ENCODE measurements at regions not wholly inside any gene's neighbourhood (a gene's known extent, or its start where the extent isn't known, plus 50 kb on each side); places are given as distances from the start of the nearest gene placed in this dataset.

GRCh38 chr13:106802917-106803316 is 235.0 kb upstream of the ARGLU1 start:
- H3K27ac ChIP-seq (ENCODE audit: low read depth, low read length): no peak overlapping the region
- 83 to 87% (median 85%) methylated on average over 6 of the region's 6 CpGs for WGBS, 3 donors

GRCh38 chr13:106799781-106800335 is 231.9 kb upstream of the ARGLU1 start:
- no peak overlapping the region for H3K27ac ChIP-seq (ENCODE audit: low read depth, low read length)
- WGBS, 3 donors: 71 to 73% (median 72%) methylated on average over 10 of the region's 10 CpGs

GRCh38 chr13:106797081-106797640 is 229.2 kb upstream of the ARGLU1 start:
- WGBS, 3 donors: 63 to 93% (median 88%) methylated on average over 9 of the region's 9 CpGs
- H3K27ac ChIP-seq (ENCODE audit: low read depth, low read length): no peak overlapping the region

GRCh38 chr13:106796280-106797047 is 228.5 kb upstream of the ARGLU1 start:
- 28 to 44% (median 43%) methylated on average over 16 of the region's 16 CpGs for WGBS, 3 donors
- H3K27ac ChIP-seq (ENCODE audit: low read depth, low read length): no peak overlapping the region

GRCh38 chr13:106795847-106796246 is 227.9 kb upstream of the ARGLU1 start:
- 38 to 47% (median 42%) methylated on average over 9 of the region's 9 CpGs for WGBS, 3 donors
- H3K27ac ChIP-seq (ENCODE audit: low read depth, low read length): no peak overlapping the region

GRCh38 chr13:106794117-106794516 is 226.2 kb upstream of the ARGLU1 start:
- no peak overlapping the region for H3K27ac ChIP-seq (ENCODE audit: low read depth, low read length)
- WGBS, 3 donors: 65 to 86% (median 81%) methylated on average over 4 of the region's 4 CpGs

- H3K27ac ChIP-seq (ENCODE audit: low read depth, low read length): no peak overlapping the region
Observed at GRCh38 chr13:106789911-106790310, 222.0 kb upstream of the ARGLU1 start.

GRCh38 chr13:106786006-106786563 is 218.1 kb upstream of the ARGLU1 start:
- H3K27ac ChIP-seq (ENCODE audit: low read depth, low read length): no peak overlapping the region
- 24 to 83% (median 41%) methylated on average over 5 of the region's 5 CpGs for WGBS, 3 donors

GRCh38 chr13:106774621-106775020 is 206.7 kb upstream of the ARGLU1 start:
- 86 to 98% (median 97%) methylated on average over 1 of the region's 1 CpG for WGBS, 3 donors
- no peak overlapping the region for H3K27ac ChIP-seq (ENCODE audit: low read depth, low read length)

GRCh38 chr13:106772006-106772601 is 204.2 kb upstream of the ARGLU1 start:
- no peak overlapping the region for H3K27ac ChIP-seq (ENCODE audit: low read depth, low read length)
- WGBS, 3 donors: 48 to 54% (median 50%) methylated on average over 6 of the region's 6 CpGs

GRCh38 chr13:106768991-106769390 is 201.1 kb upstream of the ARGLU1 start:
- H3K27ac ChIP-seq (ENCODE audit: low read depth, low read length): no peak overlapping the region
- 71 to 90% (median 81%) methylated on average over 3 of the region's 3 CpGs for WGBS, 3 donors

- H3K27ac ChIP-seq (ENCODE audit: low read depth, low read length): no peak overlapping the region
- WGBS, 3 donors: 85 to 86% (median 85%) methylated on average over 3 of the region's 3 CpGs
Observed at GRCh38 chr13:106762708-106763107, 194.8 kb upstream of the ARGLU1 start.

GRCh38 chr13:106756446-106756845 is 188.5 kb upstream of the ARGLU1 start:
- 52 to 67% (median 60%) methylated on average over 8 of the region's 8 CpGs for WGBS, 3 donors
- no peak overlapping the region for H3K27ac ChIP-seq (ENCODE audit: low read depth, low read length)

GRCh38 chr13:106755542-106755941 is 187.6 kb upstream of the ARGLU1 start:
- no peak overlapping the region for H3K27ac ChIP-seq (ENCODE audit: low read depth, low read length)
- WGBS, 3 donors: 72 to 85% (median 82%) methylated on average over 9 of the region's 9 CpGs

- 17 to 22% (median 21%) methylated on average over 6 of the region's 6 CpGs for WGBS, 3 donors
- no peak overlapping the region for H3K27ac ChIP-seq (ENCODE audit: low read depth, low read length)
Observed at GRCh38 chr13:106753251-106753650, 185.3 kb upstream of the ARGLU1 start.

- WGBS, 3 donors: 29 to 64% (median 32%) methylated on average over 6 of the region's 6 CpGs
- no peak overlapping the region for H3K27ac ChIP-seq (ENCODE audit: low read depth, low read length)
Observed at GRCh38 chr13:106752584-106753170, 184.7 kb upstream of the ARGLU1 start.

- WGBS, 3 donors: 60 to 78% (median 71%) methylated on average over 2 of the region's 2 CpGs
Observed at GRCh38 chr13:106748785-106749184, 180.8 kb upstream of the ARGLU1 start.

GRCh38 chr13:106744516-106744915 is 176.6 kb upstream of the ARGLU1 start:
- no peak overlapping the region for H3K27ac ChIP-seq (ENCODE audit: low read depth, low read length)

More at GRCh38 chr13:106748785-106749184, 180.8 kb upstream of the ARGLU1 start:
- H3K27ac ChIP-seq (ENCODE audit: low read depth, low read length): no peak overlapping the region

GRCh38 chr13:106738186-106738678 is 170.3 kb upstream of the ARGLU1 start:
- 78 to 83% (median 79%) methylated on average over 10 of the region's 10 CpGs for WGBS, 3 donors
- no peak overlapping the region for H3K27ac ChIP-seq (ENCODE audit: low read depth, low read length)

More at GRCh38 chr13:106744516-106744915, 176.6 kb upstream of the ARGLU1 start:
- 84 to 92% (median 91%) methylated on average over 6 of the region's 6 CpGs for WGBS, 3 donors

Data from adipose tissue (tissue), 3 donors.